ENCODE measurements at regions not wholly inside any gene's neighbourhood (a gene's known extent, or its start where the extent isn't known, plus 50 kb on each side); places are given as distances from the start of the nearest gene placed in this dataset.

GRCh38 chr4:143280861-143281260 is 55.8 kb upstream of the GAB1 start:
- TF ChIP-seq EZH2 (IDR thresholded peaks at IDR 0.05; ENCODE audit: insufficient read depth, poor library complexity, severe bottlenecking) (no peak), EZH2phosphoT487 (IDR thresholded peaks at IDR 0.05; ENCODE audit: insufficient read depth, low read depth) (no peak)
